Upper lobe of right lung (tissue), 1 donor: ENCODE measurements at regions not wholly inside any gene's neighbourhood (a gene's known extent, or its start where the extent isn't known, plus 50 kb on each side); places are given as distances from the start of the nearest gene placed in this dataset.

Experiments used
- ATAC-seq: fragments of 200-7000 bp; cut with Tn5 transposase; one replicate; pipeline ENCODE4 v1.9.1; 2020; ENCODE audit warnings: mild to moderate bottlenecking, moderate library complexity
- DNase-seq: peaks from one replicate; pipeline ENCODE4 v3.0.0-alpha.2; 2020
- H3K27ac ChIP-seq: fragments of 200-600 bp; one replicate; pipeline ENCODE4 v1.8.0; 2022
- H3K27me3 ChIP-seq: fragments of 200-600 bp; one replicate; pipeline ENCODE4 v1.8.0; 2022; ENCODE audit warnings: mild to moderate bottlenecking
- H3K36me3 ChIP-seq: fragments of 200-600 bp; one replicate; pipeline ENCODE4 v1.8.0; 2022
- H3K4me1 ChIP-seq: fragments of 200-600 bp; one replicate; pipeline ENCODE4 v1.8.0; 2022
- H3K4me3 ChIP-seq: fragments of 200-600 bp; one replicate; pipeline ENCODE4 v1.8.0; 2022; ENCODE audit warnings: mild to moderate bottlenecking
- H3K9me3 ChIP-seq: fragments of 200-600 bp; one replicate; pipeline ENCODE4 v1.8.0; 2022
- CTCF ChIP-seq: fragments of 200-600 bp; IDR thresholded peaks from one replicate; pipeline ENCODE4 v1.8.0; 2022; ENCODE audit warnings: antibody characterized with exemption
- intact Hi-C: fragments of 100-400 bp; cut with DNase I; formaldehyde crosslinking; loops from one replicate; pipeline ENCODE4 v1.11.0; 2022
- donor health status: DM: no; HTN: yes; CAD: no; lungs with severe emphysema.

- intact Hi-C loops: no loop called here
- no peaks in the 10 kb centered on the region for H3K27me3 ChIP-seq
- ATAC-seq: no peak
- H3K4me3 ChIP-seq: no peak overlapping the region
- no peaks in the 10 kb centered on the region for H3K36me3 ChIP-seq
- no peaks in the 10 kb centered on the region for H3K4me1 ChIP-seq
- no peaks in the 10 kb centered on the region for H3K9me3 ChIP-seq
- no peak for DNase-seq
- no peak overlapping the region for H3K27ac ChIP-seq
- no peak for TF ChIP-seq CTCF
Measured at GRCh38 chr18:55031164-55031563, 71.9 kb upstream of the CCDC68 start.

GRCh38 chr18:55024564-55024963, 65.3 kb upstream of the CCDC68 start:
- H3K27me3 ChIP-seq: no peaks in the 10 kb centered on the region

GRCh38 chr18:55018602-55019001, 59.3 kb upstream of the CCDC68 start:
- Histone ChIP-seq H3K36me3 (no peaks in the 10 kb centered on the region), H3K27ac (no peak overlapping the region), H3K4me1 (no peaks in the 10 kb centered on the region), H3K27me3 (no peaks in the 10 kb centered on the region), H3K9me3 (no peaks in the 10 kb centered on the region), H3K4me3 (no peak overlapping the region)
- intact Hi-C loops: no loop called here
- DNase-seq (no peak), ATAC-seq (no peak)
- TF ChIP-seq CTCF: no peak

More at GRCh38 chr18:55024564-55024963, 65.3 kb upstream of the CCDC68 start:
- H3K4me1 ChIP-seq: no peaks in the 10 kb centered on the region
- no peak for ATAC-seq
- H3K36me3 ChIP-seq: no peaks in the 10 kb centered on the region
- DNase-seq: no peak
- H3K4me3 ChIP-seq: no peak overlapping the region
- H3K9me3 ChIP-seq: no peaks in the 10 kb centered on the region
- no peak overlapping the region for H3K27ac ChIP-seq
- no peak for TF ChIP-seq CTCF
- intact Hi-C loops: no loop called here

GRCh38 chr18:55014095-55014494, 54.8 kb upstream of the CCDC68 start:
- TF ChIP-seq CTCF: no peak
- intact Hi-C loops: no loop called here

GRCh38 chr18:55013685-55014084, 54.4 kb upstream of the CCDC68 start:
- Histone ChIP-seq H3K27me3 (no peaks in the 10 kb centered on the region), H3K4me1 (no peaks in the 10 kb centered on the region), H3K9me3 (no peaks in the 10 kb centered on the region), H3K4me3 (no peak overlapping the region), H3K27ac (no peak overlapping the region), H3K36me3 (no peaks in the 10 kb centered on the region)
- DNase-seq (no peak), ATAC-seq (no peak)
- no peak for TF ChIP-seq CTCF
- intact Hi-C loops: no loop called here

More at GRCh38 chr18:55014095-55014494, 54.8 kb upstream of the CCDC68 start:
- H3K36me3 ChIP-seq: no peaks in the 10 kb centered on the region
- H3K4me1 ChIP-seq: no peaks in the 10 kb centered on the region
- no peak for ATAC-seq
- no peaks in the 10 kb centered on the region for H3K27me3 ChIP-seq
- no peaks in the 10 kb centered on the region for H3K9me3 ChIP-seq
- DNase-seq: no peak
- no peak overlapping the region for H3K4me3 ChIP-seq
- no peak overlapping the region for H3K27ac ChIP-seq

GRCh38 chr18:55013086-55013485, 53.8 kb upstream of the CCDC68 start:
- Histone ChIP-seq H3K9me3 (no peaks in the 10 kb centered on the region), H3K4me3 (no peak overlapping the region), H3K36me3 (no peaks in the 10 kb centered on the region), H3K27ac (no peak overlapping the region), H3K27me3 (no peaks in the 10 kb centered on the region), H3K4me1 (no peaks in the 10 kb centered on the region)
- intact Hi-C loops: no loop called here
- ATAC-seq (no peak), DNase-seq (no peak)
- TF ChIP-seq CTCF: no peak
